Neuronal stem cell (in vitro differentiated cells): ENCODE measurements at regions not wholly inside any gene's neighbourhood (a gene's known extent, or its start where the extent isn't known, plus 50 kb on each side); places are given as distances from the start of the nearest gene placed in this dataset.

ENCODE experiments used
- DNase-seq: peaks from one replicate; pipeline ENCODE4 v3.0.0-alpha.2; 2013; ENCODE audit warnings: low spot score
- H2AFZ ChIP-seq: one replicate; pipeline ENCODE4 v1.6.1; 2013; ENCODE audit warnings: mild to moderate bottlenecking, low read length, inconsistent platforms
- H2AK5ac ChIP-seq: 2 replicates; pipeline ENCODE4 v1.6.1; 2013; ENCODE audit warnings: low read depth, mild to moderate bottlenecking, inconsistent platforms, low read length, moderate library complexity, mixed read lengths
- H2BK120ac ChIP-seq: 2 replicates; pipeline ENCODE4 v1.6.1; 2013; ENCODE audit warnings: low read depth, mild to moderate bottlenecking, inconsistent platforms, low read length, moderate library complexity, mixed read lengths
- H2BK12ac ChIP-seq: one replicate; pipeline ENCODE4 v1.6.1; 2013; ENCODE audit warnings: low read length, inconsistent platforms
- H2BK15ac ChIP-seq: 2 replicates; pipeline ENCODE4 v1.6.1; 2013; ENCODE audit warnings: mild to moderate bottlenecking, low read length, inconsistent platforms, mixed read lengths
- H2BK5ac ChIP-seq: one replicate; pipeline ENCODE4 v1.6.1; 2013; ENCODE audit warnings: inconsistent platforms, mild to moderate bottlenecking, low read length, moderate library complexity
- H3K14ac ChIP-seq: one replicate; pipeline ENCODE4 v1.6.1; 2013; ENCODE audit warnings: low read length, inconsistent platforms
- H3K18ac ChIP-seq: 2 replicates; pipeline ENCODE4 v1.6.1; 2013; ENCODE audit warnings: low read length, inconsistent platforms
- H3K23ac ChIP-seq: 2 replicates; pipeline ENCODE4 v1.6.1; 2013; ENCODE audit warnings: low read depth, mild to moderate bottlenecking, mixed read lengths, low read length, inconsistent platforms; ENCODE audit not compliant: poor library complexity
- H3K27ac ChIP-seq: replicated peaks from 3 replicates; pipeline ENCODE4 v1.5.1; 2013; ENCODE audit warnings: low read length, inconsistent platforms
- H3K27me3 ChIP-seq, 3 experiments: 2 replicates each; pipeline ENCODE4 v1.6.1; 2013; ENCODE audit warnings: low read length in 3 of 3, mild to moderate bottlenecking in 2 of 3, inconsistent platforms in 1 of 3, low read depth in 1 of 3, mixed read lengths in 1 of 3, moderate library complexity in 1 of 3; ENCODE audit not compliant: control insufficient read depth in 3 of 3, insufficient read depth in 3 of 3
- H3K36me3 ChIP-seq, 2 donors: replicated peaks in 1 of 2; 2 replicates each; pipeline ENCODE4 v1.6.1; 2013; ENCODE audit warnings: low read length in 2 of 2; ENCODE audit not compliant: control insufficient read depth in 2 of 2, insufficient read depth in 2 of 2
- H3K4ac ChIP-seq: 2 replicates; pipeline ENCODE4 v1.6.1; 2013; ENCODE audit warnings: inconsistent platforms, mild to moderate bottlenecking, low read length, moderate library complexity
- H3K4me1 ChIP-seq, 2 donors: 1 replicate in 1 of 2; 2 replicates in 1 of 2; pipeline ENCODE4 v1.6.1; 2013; ENCODE audit warnings: low read length in 2 of 2, low read depth in 1 of 2; ENCODE audit not compliant: control insufficient read depth in 2 of 2, insufficient read depth in 1 of 2
- H3K4me2 ChIP-seq: one replicate; pipeline ENCODE4 v1.6.1; 2013; ENCODE audit warnings: mild to moderate bottlenecking, low read length, inconsistent platforms; ENCODE audit not compliant: insufficient read depth, poor library complexity, severe bottlenecking
- H3K4me3 ChIP-seq, 2 donors: 2 replicates each; pipeline ENCODE4 v1.5.1; 2013; ENCODE audit warnings: low read length in 2 of 2, mild to moderate bottlenecking in 2 of 2, inconsistent platforms in 1 of 2, moderate library complexity in 1 of 2
- H3K79me1 ChIP-seq: one replicate; pipeline ENCODE4 v1.6.1; 2013; ENCODE audit warnings: low read depth, mild to moderate bottlenecking, inconsistent platforms, low read length, moderate library complexity
- H3K9ac ChIP-seq: one replicate; pipeline ENCODE4 v1.6.1; 2013; ENCODE audit warnings: mild to moderate bottlenecking, low read depth, low read length, inconsistent platforms; ENCODE audit not compliant: poor library complexity
- H3K9me3 ChIP-seq, 2 donors: replicated peaks in 1 of 2; 2 replicates each; pipeline versions ENCODE3 to v1.6.1; 2013; ENCODE audit warnings: low read length in 2 of 2, mild to moderate bottlenecking in 2 of 2, inconsistent platforms in 1 of 2, low read depth in 1 of 2, mixed read lengths in 1 of 2, moderate library complexity in 1 of 2; ENCODE audit not compliant: control insufficient read depth in 2 of 2, insufficient read depth in 1 of 2
- H4K8ac ChIP-seq: one replicate; pipeline ENCODE4 v1.6.1; 2013; ENCODE audit warnings: low read depth, mild to moderate bottlenecking, inconsistent platforms, low read length, moderate library complexity
- H4K91ac ChIP-seq: one replicate; pipeline ENCODE4 v1.6.1; 2013; ENCODE audit warnings: low read length, low read depth, mild to moderate bottlenecking, inconsistent platforms; ENCODE audit not compliant: poor library complexity
- WGBS, 2 donors: extraction: QIAGEN DNeasy Blood & Tissue Kit; methylation state at CpG; one replicate each; pipeline ENCODE4 v1.1.7; 2013; ENCODE audit warnings: missing lambda C conversion rate in 2 of 2, mixed read lengths in 1 of 2; ENCODE audit not compliant: insufficient read length in 2 of 2, insufficient replicate concordance in 1 of 2; ENCODE audit errors: extremely low coverage in 2 of 2; 5-methylcytosine and 5-hydroxymethylcytosine counted together

DNA sequence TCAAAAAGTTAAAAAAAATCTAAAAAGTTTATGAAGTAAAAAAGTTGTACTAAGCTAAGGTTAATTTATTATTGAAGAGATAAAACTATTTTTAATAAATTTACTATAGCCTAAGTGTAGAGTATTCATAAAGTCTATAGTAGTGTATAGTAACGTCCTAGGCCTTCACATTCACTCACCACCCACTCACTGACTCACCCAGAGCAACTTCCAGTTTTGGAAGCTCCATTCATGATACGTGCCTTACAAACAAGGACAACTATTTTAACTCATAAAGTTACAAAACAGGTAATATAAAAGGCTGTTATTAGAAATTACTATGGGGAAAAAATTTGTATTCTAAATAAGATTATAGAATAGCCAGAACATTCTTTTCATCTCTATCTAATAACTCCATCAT lies 158.9 kb upstream of the FN1 start:
- no peaks in the 10 kb centered on the region for H3K9me3 ChIP-seq
- no peaks in the 10 kb centered on the region for H3K4me1 ChIP-seq
- H4K8ac ChIP-seq = no peak overlapping the region
- H3K4me3 ChIP-seq = no peak overlapping the region
- no peak overlapping the region for H3K4me2 ChIP-seq
- no peak overlapping the region for H3K14ac ChIP-seq
- H4K91ac ChIP-seq = no peak overlapping the region
- no peak overlapping the region for H2BK5ac ChIP-seq
- no peak overlapping the region for H3K4ac ChIP-seq
- H3K27me3 ChIP-seq = no peaks in the 10 kb centered on the region
- H3K9ac ChIP-seq = no peak overlapping the region
- no peak overlapping the region for H2AK5ac ChIP-seq
- no peak for DNase-seq
- no peak overlapping the region for H2BK12ac ChIP-seq
- no peak overlapping the region for H2BK120ac ChIP-seq
- H2BK15ac ChIP-seq = no peak overlapping the region
- no peak overlapping the region for H3K23ac ChIP-seq
- no peak overlapping the region for H3K18ac ChIP-seq
- H3K79me1 ChIP-seq = no peaks in the 10 kb centered on the region
- no peak overlapping the region for H2AFZ ChIP-seq
- no peaks in the 10 kb centered on the region for H3K36me3 ChIP-seq
- no CpG with 5 or more reads among the region's 2 CpGs for WGBS, 2 donors
- no peak overlapping the region for H3K27ac ChIP-seq

DNA sequence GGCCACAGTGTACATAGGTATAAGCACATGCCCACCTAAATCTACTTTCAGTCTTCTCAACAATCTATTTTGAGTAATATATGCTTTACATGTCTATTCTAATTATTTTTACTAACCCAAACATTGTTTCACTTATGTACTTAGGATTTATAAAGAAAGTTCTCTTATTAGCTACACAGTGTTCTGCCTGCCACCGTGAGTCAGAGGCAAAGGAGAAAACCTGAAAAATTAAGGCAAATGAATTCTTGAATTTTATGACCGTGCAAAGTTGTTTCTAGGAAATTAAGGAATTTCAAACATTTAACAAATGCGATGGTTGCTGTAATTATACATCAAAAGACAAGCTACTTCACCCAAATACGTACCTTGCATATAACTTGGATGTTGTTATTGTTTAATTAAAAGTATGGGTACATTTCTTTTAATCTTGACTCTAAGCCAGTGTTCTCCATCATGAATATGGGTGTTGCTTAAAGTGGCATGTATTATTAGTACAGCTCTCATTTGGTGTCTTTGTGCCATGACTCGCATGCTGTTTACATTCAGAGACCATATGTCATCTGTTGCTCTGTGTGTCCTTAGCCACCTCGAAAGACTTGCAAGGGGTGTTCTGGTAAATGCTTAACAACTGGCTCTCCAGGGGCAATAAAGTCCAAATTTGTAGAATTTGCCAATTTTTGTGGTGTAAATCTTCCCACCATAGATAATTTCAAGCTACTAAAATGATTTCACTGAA lies 154.3 kb upstream of the FN1 start:
- no CpG with 5 or more reads among the region's 6 CpGs for whole genome bisulfite sequencing, 2 donors
- no peaks in the 10 kb centered on the region for H3K9me3 ChIP-seq
- H4K91ac ChIP-seq = no peak overlapping the region
- no peaks in the 10 kb centered on the region for H3K27me3 ChIP-seq
- H2BK120ac ChIP-seq = no peak overlapping the region
- H3K4ac ChIP-seq = no peak overlapping the region
- H3K4me2 ChIP-seq = no peak overlapping the region
- H3K36me3 ChIP-seq = no peaks in the 10 kb centered on the region
- no peak overlapping the region for H3K18ac ChIP-seq
- DNase-seq = no peak
- H3K4me3 ChIP-seq = no peak overlapping the region
- H3K4me1 ChIP-seq = no peaks in the 10 kb centered on the region
- no peak overlapping the region for H3K27ac ChIP-seq
- no peak overlapping the region for H2BK15ac ChIP-seq
- H3K9ac ChIP-seq = no peak overlapping the region
- H2BK12ac ChIP-seq = no peak overlapping the region
- no peak overlapping the region for H2AFZ ChIP-seq
- no peak overlapping the region for H2AK5ac ChIP-seq
- no peak overlapping the region for H2BK5ac ChIP-seq
- no peak overlapping the region for H3K14ac ChIP-seq
- H3K79me1 ChIP-seq = no peaks in the 10 kb centered on the region
- H3K23ac ChIP-seq = no peak overlapping the region
- H4K8ac ChIP-seq = no peak overlapping the region

DNA sequence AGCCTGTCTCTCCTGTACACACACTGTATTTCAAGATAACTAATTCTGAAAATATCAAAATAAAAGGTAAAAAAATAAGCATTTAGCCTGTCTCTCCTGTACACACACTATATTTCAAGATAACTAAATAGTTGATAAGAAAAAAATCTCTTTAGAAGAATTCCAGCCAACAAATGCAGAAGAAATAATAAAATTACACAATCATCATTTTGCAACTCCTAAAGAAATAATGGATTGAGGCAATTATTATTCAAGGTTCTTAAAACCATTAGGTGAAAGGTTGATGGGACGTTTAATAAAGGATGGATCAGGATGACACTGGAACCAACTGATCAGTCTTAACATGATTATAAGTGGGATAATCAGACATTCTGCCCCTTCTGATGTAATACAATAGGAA lies 148.0 kb upstream of the FN1 start:
- Histone ChIP-seq H2BK5ac (no peak overlapping the region), H3K18ac (no peak overlapping the region), H3K4me1 (no peaks in the 10 kb centered on the region), H3K9ac (no peak overlapping the region), H4K8ac (no peak overlapping the region), H2BK12ac (no peak overlapping the region), H4K91ac (no peak overlapping the region), H3K23ac (no peak overlapping the region), H3K4me3 (no peak overlapping the region), H3K36me3 (no peaks in the 10 kb centered on the region), H3K79me1 (no peaks in the 10 kb centered on the region), H2AK5ac (no peak overlapping the region), H3K9me3 (no peaks in the 10 kb centered on the region), H3K4ac (no peak overlapping the region), H3K4me2 (no peak overlapping the region), H2AFZ (no peak overlapping the region), H2BK120ac (no peak overlapping the region), H3K27me3 (no peaks in the 10 kb centered on the region), H3K14ac (no peak overlapping the region), H3K27ac (no peak overlapping the region), H2BK15ac (no peak overlapping the region)
- WGBS, 2 donors = no CpG with 5 or more reads among the region's 1 CpG
- no peak for DNase-seq

DNA sequence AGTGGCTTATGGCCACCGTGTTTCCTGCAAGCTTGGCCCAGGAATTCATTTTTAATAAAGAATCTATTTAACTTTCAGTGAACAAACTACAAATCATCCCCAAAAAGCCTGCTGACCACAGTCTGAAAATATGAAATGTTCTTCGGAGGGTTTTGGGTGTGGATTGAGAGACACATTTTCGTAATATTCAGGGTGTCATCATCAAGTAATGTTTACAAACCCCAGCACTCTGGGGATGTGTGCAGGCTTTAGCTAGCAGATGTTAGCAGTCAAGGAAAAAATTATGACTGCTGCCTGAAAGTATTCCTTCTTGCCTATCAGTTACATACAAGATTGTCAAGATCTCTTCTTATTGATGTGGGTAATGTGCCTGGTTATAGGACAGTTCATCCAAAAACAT lies 143.9 kb upstream of the FN1 start:
- H2AK5ac ChIP-seq = no peak overlapping the region
- H2BK12ac ChIP-seq = no peak overlapping the region
- no peak overlapping the region for H3K4me2 ChIP-seq
- H3K9me3 ChIP-seq = no peaks in the 10 kb centered on the region
- no peak overlapping the region for H2BK5ac ChIP-seq
- no peak overlapping the region for H3K4ac ChIP-seq
- DNase-seq = no peak
- no peak overlapping the region for H2AFZ ChIP-seq
- no peaks in the 10 kb centered on the region for H3K36me3 ChIP-seq
- H4K8ac ChIP-seq = no peak overlapping the region
- H4K91ac ChIP-seq = no peak overlapping the region
- H3K4me3 ChIP-seq = no peak overlapping the region
- no peak overlapping the region for H3K27ac ChIP-seq
- H3K23ac ChIP-seq = no peak overlapping the region
- H2BK120ac ChIP-seq = no peak overlapping the region
- H3K14ac ChIP-seq = no peak overlapping the region
- no peak overlapping the region for H3K9ac ChIP-seq
- no peaks in the 10 kb centered on the region for H3K27me3 ChIP-seq
- no peaks in the 10 kb centered on the region for H3K4me1 ChIP-seq
- WGBS, 2 donors = no CpG with 5 or more reads among the region's 3 CpGs
- no peaks in the 10 kb centered on the region for H3K79me1 ChIP-seq
- H3K18ac ChIP-seq = no peak overlapping the region
- no peak overlapping the region for H2BK15ac ChIP-seq
